A204.1 (cell line): ENCODE measurements at regions not wholly inside any gene's neighbourhood (a gene's known extent, or its start where the extent isn't known, plus 50 kb on each side); places are given as distances from the start of the nearest gene placed in this dataset.
"Not testable (repeated sequence)": the region's sequence is repeated elsewhere in the genome, so short reads cannot be mapped to it uniquely, and the experiment has no call there.

Experiments
- FAIRE-seq: peaks from 2 replicates; lab custom pipeline; 2012; peaks lifted over from hg19 to GRCh38; lab: Jason Lieb, UNC

GRCh38 chr5:24142341-24142740 lies 502.4 kb downstream of the CDH10 start:
- FAIRE-seq: no peak

GRCh38 chr5:24145806-24146205 lies 499.0 kb downstream of the CDH10 start:
- no peak for FAIRE-seq

DNA sequence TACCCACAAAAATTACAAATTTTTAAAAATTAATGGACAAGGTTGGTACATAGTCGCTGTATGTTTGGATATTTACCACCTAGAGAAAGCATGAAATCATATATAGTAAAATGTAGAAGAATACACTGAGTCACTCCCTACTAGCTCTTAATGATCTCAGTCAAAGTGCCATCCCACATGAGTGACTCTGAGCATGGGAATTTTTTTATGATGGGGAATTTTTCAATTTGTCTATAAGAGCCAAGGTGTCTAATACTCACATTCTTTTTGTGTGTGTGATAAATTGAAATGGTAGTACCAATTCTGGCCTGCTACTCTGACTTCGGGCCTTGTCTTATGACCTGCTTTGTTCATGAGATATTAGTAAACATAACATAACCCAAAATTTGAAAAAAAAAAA lies 483.2 kb downstream of the CDH10 start:
- FAIRE-seq: no peak

DNA sequence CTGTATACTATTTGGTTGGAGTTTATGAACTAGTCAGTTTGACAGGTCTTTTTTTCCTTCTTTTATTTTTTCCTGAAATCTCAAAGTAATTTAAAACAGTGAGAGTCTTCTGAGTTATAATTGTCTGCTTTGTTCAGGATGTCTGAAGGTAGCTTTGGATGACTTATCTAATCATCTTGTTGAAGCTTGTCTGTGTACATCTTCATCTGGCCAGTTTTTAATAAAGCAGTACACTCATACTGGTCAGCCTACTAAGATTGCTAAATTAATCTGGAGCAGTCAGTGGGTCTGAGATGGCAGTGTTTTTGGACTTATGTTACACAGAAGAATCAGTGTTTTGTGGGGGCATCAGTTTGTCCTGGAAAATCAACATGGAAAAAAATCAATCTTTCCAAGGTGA lies 482.4 kb downstream of the CDH10 start:
- no peak for FAIRE-seq

GRCh38 chr5:24163091-24163490 lies 481.7 kb downstream of the CDH10 start:
- no peak for FAIRE-seq

DNA sequence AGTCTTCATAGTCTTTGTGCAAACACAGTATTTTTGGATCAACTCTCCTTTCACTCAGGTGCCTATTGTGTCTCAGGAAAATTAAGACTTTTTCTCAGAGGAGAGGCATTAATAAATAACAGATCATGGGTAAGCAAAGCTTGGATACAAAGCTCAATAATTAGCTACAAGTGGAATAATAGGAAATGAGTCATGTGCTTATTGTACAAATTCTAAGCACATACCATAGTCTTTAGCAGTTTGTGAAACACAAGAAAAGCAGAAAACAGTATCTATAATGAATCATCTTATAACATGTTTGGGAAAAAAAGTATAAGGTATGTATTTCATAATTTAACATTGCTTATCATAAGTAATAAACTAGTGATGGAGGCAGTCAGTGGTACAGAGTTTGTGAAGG lies 477.0 kb downstream of the CDH10 start:
- no peak for FAIRE-seq

GRCh38 chr5:24170026-24170425 lies 474.8 kb downstream of the CDH10 start:
- FAIRE-seq: no peak

DNA sequence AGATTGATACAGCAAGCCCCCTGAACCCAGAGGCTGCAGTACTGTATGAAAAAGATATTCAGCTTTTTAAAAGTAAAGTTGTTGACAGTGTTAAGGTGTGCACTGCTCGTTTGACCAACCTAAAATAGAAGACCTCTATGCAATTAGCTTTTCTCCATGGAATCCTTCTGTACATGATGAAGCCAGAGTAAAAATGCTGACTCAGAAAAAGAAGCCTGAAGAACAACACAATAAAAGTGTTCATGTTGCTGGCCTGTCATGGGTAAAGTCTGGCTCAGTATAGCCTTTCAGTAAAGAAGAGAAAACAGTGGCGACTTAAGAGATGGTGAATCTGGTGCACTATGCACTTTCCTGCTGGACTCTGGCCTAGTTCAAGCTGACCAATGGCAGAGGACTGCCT lies 473.8 kb downstream of the CDH10 start:
- not testable (repeated sequence) for FAIRE-seq

GRCh38 chr5:24177821-24178220 lies 467.0 kb downstream of the CDH10 start:
- no peak for FAIRE-seq

GRCh38 chr5:24183981-24184380 lies 460.8 kb downstream of the CDH10 start:
- no peak for FAIRE-seq

GRCh38 chr5:24188216-24188925 lies 456.4 kb downstream of the CDH10 start:
- no peak for FAIRE-seq

- no peak for FAIRE-seq
Observed at GRCh38 chr5:24196789-24197188, 448.0 kb downstream of the CDH10 start.

GRCh38 chr5:24208686-24209106 lies 436.1 kb downstream of the CDH10 start:
- no peak for FAIRE-seq

GRCh38 chr5:24215114-24215513 lies 429.7 kb downstream of the CDH10 start:
- no peak for FAIRE-seq

- no peak for FAIRE-seq
Observed at GRCh38 chr5:24222876-24223275, 421.9 kb downstream of the CDH10 start.

DNA sequence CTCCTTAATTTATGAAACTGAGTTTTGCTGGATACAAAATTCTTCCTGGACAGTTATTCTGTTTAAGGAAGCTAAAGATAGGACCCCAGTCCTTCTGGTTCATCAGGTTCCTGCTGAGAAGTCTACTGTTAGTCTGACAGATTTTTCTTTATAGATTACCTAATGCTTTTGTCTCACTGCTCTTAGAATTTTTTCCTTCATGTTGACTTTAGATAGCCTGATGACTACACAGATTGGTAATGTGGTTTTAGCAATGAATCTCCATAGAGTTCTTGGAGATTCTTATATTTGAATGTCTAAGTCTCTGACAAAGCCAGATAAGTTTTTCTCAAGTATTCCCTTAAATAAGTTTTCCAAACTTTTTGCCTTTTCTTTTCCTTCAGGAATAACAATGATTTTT lies 419.7 kb downstream of the CDH10 start:
- peak; percentile 19 for FAIRE-seq

DNA sequence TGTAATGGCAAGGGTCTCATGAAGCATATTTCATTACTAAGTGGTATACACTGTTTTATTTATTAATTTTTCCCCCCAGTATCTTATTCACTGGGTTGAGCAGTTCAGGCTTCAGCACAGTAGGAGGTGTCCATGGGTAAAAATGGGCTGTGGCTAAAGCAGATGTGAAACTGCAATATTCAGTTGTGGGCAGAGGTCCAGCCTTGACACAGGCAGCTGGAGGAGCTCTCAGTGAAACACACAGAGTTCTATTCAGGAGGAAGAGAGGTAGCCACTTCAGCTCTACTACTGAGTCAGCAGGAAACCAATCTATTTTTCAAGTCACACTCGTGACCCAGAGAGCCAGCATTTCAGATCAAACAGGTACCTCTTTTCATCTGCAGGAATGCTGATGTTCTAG lies 418.3 kb downstream of the CDH10 start:
- no peak for FAIRE-seq

DNA sequence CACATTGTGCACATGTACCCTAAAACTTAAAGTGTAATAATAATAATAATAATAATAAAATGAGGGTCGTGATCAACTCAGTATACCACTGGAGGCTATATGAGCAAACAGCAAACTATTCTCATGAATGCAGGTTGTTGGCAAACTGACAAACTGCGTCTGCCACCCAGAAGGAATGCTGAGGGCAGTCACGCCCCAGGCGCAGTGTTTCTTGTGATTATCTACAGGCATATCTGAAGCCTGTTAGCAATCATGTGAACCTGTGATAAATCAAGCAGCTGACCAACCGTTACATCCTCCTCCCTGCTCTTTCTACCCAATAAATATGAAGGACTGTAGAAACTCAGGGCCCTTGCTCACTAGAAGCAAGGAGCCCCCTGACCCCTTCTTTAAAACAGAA lies 416.9 kb downstream of the CDH10 start:
- not testable (repeated sequence) for FAIRE-seq

DNA sequence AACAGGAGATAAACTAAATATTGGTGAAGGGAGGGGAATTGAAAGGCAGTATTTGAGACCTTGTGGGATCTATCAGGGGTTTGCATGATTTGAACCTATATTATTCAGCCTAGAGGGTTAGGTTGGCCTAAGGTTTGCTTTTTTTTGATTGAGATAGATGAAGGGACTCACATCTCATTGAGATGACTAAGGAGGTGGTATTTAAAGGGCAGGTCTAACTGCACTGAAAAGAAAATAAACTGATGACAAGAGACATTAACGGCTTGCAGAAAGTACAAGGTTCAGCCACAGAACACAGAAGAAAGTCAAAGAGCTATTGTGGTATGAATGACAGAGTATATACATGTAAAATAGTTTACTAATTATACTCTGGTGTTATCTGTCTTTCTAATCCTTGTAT lies 412.7 kb downstream of the CDH10 start:
- FAIRE-seq: no peak

GRCh38 chr5:24232929-24233498 lies 411.8 kb downstream of the CDH10 start:
- FAIRE-seq: peak; percentile 91

DNA sequence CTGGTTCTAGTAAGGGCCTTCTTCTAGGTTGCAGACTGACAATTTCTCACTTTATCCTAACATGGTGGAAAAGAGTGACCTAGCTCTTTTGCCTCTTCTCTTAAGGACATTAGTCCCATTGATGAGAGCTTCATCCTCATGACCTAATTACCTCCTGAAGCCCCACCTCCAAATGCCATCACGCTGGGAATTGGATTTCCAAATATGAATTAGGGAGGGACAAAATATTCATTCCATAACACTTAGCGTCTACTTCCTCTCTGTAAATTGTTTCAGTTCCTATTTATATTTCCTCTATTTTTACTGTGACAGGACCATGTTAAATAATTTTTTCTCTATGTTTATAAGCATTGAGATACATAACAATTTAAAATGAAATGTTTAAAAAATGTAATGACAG lies 408.8 kb downstream of the CDH10 start:
- FAIRE-seq: no peak

DNA sequence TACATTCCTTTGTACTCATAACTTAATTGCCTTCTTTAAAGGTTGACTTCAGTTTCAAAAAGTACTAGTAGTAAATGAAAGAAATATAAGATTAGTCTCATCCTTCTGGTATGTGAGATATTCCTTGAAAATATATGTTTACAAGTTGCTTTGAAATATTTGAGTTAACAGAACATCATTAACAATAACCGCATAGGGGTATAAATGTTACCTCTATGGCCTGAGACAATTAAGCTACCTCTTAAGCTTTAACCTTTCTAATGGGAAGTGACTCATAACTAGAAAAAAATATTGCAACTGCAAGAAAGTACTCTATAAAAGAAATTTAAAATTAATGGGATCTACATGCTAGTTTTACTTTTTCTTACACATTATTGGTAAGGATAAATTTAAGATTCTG lies 399.0 kb downstream of the CDH10 start:
- no peak for FAIRE-seq

GRCh38 chr5:24264547-24264946 lies 380.2 kb downstream of the CDH10 start:
- FAIRE-seq: no peak

GRCh38 chr5:24265306-24265705 lies 379.5 kb downstream of the CDH10 start:
- no peak for FAIRE-seq
